ENCODE measurements at regions not wholly inside any gene's neighbourhood (a gene's known extent, or its start where the extent isn't known, plus 50 kb on each side); places are given as distances from the start of the nearest gene placed in this dataset.
"Not testable (repeated sequence)": the region's sequence is repeated elsewhere in the genome, so short reads cannot be mapped to it uniquely, and the experiment has no call there.

DNA sequence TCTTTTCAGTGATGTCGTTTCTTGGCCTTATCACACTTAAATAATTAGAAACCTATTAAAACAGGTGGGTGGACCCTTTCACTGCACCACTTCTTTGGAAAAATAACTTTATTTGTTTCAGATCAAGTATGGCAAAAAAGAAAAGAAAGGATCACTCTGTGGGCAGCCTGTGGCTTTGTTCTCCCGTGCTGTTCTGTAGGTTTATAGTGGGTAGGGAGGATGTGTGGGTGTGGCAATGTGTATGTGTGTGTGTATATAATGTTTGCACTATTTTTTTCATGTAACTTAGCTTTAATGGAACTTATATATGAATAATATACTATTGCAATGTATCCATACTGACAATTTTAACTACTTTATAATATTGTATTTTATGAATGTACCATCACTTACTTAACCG, 85.9 kb downstream of the ACTBL2 start:
- no peak for DNase-seq (ENCODE audit: low read depth, low spot score)

DNA sequence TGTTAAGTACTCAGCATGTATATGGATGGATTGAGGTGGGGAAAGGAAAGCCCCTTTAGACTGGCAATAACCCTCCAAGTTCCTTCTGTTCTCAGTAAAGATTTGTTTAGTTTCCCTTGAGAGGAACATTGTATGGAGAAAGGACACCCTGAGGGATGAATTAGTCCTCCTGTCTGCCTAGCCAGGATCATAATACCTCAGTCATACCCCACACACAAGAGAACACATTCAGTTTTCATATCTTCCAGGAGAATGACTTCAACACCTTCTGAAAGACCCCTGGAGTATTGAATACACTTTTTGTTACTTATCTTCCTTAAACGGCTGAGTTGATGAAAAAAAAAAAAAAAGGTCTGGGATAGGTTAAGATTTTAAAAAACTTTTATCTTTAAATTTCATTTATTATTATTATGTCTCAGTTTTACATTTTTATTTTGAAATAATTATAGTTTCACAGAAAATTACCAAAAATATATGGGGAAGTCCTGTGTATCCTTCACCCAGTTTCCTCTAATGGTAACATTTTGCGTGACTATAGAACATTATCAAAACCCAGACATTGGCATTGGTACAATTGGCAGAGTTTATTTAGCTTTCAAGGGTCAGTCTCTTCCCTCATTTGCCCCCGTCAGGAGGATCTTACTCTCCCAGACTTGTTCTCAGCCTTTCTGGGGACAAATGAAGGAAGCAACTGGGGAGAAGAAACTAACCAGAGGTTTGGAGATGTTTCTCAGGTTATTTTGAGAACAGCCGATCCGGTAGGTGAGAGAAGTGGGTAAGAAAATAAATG, 88.0 kb downstream of the ACTBL2 start:
- DNase-seq (ENCODE audit: low read depth, low spot score): no peak

DNA sequence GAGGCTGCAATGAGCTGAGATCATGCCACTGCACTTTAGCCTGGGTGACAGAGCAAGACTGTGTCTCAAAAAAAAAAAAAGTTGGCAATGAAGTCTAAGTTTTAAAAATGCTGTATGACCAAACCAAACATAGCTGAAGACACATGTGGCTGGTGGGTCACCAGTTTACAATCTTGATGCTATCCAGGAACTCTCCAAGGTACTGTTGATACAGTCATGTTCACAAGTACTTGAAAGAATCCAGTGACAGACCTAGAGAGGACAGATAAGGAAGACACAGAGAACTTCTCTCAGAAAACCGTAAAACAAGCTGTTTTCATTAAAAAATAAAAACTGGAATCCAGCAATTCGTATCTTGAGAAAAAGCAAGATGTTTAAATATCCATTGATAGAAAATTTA, 95.7 kb downstream of the ACTBL2 start:
- DNase-seq (ENCODE audit: low read depth, low spot score): no peak

DNA sequence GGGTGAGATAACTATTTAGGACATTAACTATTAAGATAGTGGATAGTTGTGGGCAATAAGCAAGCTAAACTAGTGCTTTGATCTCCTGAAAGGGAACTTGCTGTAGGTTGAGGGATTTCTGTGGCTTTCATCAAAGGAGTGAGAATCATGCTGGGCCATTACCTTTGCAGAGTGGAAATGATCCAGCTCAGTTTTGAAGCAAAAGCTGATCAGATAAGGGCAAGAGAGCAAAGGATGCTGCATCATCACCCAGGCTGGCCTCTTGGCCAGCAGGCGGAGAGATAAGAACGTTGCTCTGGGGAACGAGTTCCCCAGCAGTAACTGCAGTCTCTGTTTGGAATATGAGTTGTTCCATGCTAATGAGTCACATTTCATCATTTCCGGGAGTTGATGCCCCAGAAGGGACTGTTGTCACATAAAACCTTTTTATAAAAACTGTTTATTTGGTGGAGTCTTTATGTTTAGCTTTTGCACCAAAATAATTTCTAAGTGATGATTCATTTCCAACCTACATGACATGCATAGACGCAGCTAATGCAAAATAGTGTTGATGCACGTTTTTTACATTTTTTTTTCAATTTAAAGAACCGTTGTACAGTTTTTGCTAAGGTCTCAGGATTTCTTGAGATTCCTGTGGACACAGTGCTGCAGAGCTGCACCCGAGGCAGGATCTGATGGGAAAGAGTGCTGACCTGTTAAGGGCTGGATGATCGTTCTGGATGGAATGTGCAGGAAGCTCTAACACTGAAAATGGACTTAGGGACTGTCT, 99.3 kb downstream of the ACTBL2 start:
- peak; percentile 17 for DNase-seq (ENCODE audit: low read depth, low spot score)

DNA sequence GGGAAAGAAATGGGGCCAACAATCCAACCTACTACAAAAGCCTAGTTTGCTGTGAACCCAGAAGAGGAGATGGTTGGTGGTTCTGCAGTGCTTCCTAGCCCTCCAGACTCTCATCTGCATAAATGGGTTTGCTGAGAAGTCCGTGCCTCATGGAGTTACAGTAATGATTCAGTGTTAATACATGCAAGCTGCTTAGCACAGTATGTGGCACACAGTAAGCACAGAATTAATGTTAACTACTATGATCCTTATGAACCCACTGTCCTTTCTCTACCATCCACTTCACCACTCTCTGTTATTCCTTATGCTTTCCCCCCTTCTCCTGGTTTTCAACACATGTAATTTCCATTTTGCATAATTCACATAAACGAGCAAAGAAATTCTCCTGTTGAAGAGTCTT, 100.0 kb downstream of the ACTBL2 start:
- no peak for DNase-seq (ENCODE audit: low read depth, low spot score)

DNA sequence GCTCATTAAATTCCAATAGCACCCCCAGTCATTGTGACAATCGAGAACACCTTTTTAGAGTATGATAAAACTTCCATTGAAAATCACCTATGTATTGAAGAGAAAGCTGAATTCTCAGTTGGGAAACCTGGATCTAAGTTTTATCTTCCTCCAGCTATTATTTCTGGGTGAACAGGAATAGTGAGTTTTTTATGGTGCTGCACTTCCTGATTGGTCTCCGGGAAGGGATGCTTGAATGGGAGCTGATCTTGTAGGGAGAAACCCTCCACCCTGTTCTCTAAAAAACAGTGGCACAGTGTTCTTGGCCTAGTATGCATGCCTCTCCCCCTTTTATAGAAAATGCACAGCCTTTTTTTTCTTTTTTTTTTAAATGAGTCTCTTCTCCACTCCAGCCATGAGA, 112.2 kb downstream of the ACTBL2 start:
- DNase-seq (ENCODE audit: low read depth, low spot score): no peak

DNA sequence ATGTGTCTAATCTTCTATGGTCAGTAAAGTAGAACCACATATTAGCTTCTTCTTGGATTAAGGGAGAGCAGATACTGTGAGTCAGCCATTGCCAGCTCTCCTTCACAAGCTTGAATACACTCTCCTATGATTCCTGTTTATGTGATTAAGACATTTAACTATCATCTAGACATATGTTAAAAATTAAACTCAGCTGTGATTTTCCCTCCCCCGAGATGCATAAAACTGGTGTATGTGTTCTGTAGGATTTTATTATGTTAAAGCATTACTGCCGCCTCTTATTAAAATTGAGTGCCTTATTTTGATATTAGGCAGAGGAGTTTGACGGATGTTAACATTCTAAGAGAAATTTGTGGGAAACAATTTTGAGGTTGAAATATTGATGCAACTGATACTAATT, 114.6 kb downstream of the ACTBL2 start:
- no peak for DNase-seq (ENCODE audit: low read depth, low spot score)

DNA sequence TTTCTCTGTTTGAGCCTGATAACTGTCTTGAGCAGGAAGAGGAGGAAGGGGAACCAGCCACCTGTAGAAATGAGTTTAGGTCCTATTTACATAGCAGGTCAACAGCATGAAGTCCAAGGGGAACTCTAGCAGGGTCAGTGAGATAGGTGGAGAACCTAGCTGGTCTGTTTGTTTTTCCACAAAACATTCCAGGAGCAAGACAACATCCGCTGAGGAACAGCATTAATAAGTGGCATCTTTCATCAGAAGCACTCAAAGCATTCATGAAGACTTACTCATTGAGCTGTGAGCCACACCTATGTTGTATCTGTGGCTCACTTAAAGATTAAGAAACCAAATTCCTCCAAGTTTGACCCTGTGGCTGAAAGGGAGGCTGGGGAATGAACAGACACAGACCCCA, 115.9 kb downstream of the ACTBL2 start:
- DNase-seq (ENCODE audit: low read depth, low spot score): no peak

DNA sequence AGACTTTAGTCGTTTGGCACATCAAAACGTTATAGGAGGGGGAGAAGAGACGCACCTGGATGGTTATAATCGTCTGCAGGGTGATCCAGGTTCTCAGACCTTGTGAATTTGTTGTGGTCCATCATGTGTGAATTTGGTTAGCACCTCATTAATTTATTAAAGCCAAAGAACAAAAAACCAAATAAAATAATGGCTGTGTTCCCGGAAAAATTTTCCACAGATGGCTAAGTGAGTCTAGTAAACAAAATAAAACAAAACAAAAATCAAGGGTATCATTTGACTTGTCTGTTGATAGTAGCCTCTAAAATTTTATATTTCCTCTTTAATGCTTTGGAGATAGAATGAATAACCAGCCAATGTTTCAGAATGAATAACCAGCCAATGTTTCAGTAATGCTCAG, 119.7 kb downstream of the ACTBL2 start:
- no peak for DNase-seq (ENCODE audit: low read depth, low spot score)

DNA sequence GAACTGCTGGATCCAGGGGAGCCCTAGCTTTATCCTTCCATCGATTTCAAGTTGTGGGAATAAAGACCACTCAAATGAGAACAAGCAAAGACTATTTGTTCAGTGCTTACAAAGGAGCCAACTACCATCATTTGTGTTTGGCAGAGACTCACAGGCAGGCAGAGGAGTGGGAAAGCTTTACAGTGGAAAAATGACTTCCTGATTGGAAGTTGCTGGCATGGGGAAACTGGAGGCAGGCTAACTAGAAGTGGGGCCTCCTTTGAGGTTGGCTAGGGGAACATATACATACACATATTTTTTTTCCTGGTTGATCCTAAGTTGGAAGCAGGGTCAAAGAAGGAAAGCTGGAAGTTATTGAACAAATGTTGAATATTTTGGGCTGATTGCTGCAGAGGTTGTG, 121.7 kb downstream of the ACTBL2 start:
- DNase-seq (ENCODE audit: low read depth, low spot score): no peak

DNA sequence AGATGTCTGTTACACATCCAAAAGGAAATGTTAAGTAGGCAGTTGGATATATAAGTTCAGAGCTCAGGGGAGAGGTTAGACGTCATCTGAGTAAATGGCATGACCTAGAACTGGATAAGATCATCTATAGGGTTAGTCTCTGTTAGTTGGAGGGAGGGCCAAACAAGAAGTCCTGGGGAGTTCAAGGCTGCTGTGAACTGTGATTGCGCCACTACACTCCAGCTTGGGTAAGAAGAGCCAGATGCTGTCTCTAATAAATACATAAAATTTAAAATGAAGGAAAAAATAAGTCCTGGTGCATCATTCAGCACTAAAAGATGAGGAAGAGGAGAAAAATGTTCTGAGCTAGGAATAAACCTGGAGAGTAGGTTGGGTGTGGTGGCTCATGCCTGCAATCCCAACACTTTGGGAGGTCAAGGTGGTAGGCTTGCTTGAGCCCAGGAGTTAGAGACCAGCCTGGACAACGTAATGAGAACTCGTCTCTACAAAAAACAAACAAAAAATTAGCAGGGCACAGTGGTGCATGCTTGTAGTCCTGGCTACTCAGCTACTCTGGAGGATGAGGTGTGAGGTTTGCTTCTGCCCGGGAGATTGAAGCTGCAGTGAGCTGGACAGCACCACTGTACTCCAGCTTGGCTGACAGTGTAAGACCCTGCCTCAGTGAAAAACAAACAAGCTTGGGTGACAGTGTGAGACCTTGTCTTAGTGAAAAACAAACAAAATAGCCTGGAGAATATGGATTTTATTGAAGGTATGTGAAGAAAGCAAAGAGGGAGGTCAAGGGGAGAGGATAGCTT, 123.6 kb downstream of the ACTBL2 start:
- DNase-seq (ENCODE audit: low read depth, low spot score): no peak

DNA sequence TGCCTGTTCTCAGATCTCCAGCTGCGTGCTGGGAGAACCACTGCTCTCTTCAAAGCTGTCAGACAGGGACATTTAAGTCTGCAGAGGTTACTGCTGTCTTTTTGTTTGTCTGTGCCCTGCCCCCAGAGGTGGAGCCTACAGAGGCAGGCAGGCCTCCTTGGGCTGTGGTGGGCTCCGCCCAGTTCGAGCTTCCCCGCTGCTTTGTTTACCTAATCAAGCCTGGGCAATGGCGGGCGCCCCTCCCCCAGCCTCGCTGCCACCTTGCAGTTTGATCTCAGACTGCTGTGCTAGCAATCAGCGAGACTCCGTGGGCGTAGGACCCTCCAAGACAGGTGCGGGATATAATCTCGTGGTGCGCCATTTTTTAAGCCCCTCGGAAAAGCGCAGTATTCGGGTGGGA, 125.8 kb downstream of the ACTBL2 start:
- not testable (repeated sequence) for DNase-seq (ENCODE audit: low read depth, low spot score)

DNA sequence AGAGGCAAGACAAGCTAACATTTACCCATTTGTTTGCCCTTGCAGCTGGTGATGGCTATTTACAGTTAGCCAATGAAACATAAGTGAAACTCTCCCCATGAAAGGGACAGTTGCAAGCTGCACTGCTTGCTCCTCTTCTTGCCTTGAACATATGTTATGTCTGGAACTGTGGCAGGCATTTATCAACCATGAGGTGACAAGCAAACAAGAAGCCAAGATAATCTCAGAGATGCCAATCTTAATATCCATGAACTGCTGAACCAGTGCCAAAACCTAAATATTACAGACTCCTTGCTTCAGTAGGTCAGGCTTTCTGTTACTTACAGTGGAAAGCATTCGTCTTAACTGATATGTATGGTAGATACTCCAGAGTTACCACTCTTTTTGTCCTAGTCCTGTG, 133.4 kb downstream of the ACTBL2 start:
- DNase-seq (ENCODE audit: low read depth, low spot score): no peak

DNA sequence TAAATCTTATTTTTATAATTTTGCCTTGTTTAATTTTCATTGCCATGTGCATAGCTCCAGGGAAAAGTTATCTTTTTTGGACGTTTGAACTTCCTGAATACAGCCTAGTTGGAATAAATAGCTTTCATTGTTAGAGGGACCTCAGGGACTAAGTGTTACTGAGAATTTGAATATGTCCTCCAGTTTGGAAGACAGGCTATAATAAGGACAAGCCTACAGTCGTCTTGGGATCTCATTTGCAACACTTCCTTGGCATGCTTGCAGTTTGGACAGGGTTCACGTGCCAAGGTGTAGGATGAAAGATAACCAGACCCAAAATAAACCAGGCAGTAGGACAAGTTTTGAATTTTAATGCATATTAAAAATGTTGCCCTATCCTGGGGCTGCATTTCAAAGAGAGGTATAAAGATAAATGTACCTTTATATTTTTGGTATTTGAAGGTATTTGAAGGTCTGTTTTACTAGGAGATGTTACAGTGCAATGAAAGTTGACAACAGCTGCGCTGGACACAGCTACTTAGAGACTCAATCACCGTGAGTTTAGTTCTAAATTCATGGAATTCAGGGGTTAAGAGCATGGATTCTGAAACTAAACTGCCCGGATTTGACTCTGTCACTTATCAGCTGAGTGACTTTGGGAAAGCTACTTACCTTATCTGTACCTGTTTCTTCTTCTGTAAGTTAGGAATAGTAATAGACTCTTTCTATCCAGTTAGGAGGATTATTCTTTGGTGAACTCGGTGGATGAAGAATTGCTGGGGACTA, 134.1 kb downstream of the ACTBL2 start:
- no peak for DNase-seq (ENCODE audit: low read depth, low spot score)

DNA sequence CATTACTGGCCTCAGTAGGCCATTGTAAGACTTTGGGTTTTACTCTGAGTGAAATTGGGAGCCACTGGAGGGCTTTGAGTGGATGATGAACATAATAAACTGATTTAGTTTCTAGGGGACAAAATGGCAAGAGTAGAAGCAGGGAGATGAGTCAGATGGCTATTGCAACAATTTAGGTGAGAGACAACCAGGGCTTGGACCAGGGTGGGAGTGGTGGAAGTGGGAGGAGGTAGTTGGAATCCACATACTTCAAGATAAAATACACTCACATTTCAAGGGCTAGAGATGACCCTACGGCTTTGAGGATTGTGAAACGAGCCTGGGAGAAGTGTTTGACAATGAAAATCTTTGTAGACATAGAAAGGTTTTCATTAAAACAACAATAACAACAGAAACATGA, 136.3 kb downstream of the ACTBL2 start:
- no peak for DNase-seq (ENCODE audit: low read depth, low spot score)

DNA sequence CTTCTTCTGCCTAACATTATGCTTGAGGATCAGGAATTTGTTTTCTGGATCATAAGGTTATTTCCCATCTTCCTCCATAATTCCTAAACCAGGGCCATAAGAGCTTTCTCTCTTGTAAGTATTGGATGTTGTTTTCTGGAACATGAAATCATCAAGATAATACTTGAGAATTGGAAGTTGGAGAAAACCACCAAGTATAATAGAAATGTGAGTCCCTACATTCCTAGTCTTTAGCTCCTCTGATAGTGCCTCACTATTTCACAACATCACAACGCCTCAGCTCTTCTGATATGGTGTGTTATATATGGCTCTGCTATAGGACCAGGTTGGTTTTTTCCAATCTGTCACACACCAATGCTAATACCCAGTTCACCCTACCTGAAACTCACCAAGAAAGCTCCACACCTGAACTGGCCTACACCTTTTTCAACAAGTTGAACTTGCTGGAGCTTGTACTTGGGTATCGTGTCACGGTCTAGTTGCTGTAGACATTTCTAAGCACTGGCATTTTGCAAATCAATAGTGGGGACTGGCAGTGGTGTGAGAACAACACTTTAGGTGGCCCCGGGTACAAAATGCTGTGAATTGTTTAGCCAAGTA, 141.1 kb downstream of the ACTBL2 start:
- no peak for DNase-seq (ENCODE audit: low read depth, low spot score)

DNA sequence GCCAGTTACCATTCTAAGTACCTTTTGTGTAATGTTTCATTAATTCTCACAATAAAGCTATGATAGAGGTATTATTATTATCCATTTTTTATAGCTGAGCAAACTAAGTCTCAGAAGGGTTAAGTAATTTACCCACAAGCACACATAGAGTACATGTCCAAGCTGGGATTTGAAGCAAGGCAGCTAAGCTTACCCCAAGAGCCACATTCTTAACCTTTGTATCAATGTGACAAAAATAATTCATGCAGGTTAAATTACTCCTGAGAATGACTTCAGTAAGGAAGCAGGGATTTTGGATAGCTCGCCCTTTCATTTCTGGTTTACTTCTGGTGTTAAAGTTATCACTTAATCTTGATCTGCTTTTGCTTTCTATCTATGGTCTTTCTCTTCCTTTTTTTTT, 141.9 kb downstream of the ACTBL2 start:
- DNase-seq (ENCODE audit: low read depth, low spot score): no peak

DNA sequence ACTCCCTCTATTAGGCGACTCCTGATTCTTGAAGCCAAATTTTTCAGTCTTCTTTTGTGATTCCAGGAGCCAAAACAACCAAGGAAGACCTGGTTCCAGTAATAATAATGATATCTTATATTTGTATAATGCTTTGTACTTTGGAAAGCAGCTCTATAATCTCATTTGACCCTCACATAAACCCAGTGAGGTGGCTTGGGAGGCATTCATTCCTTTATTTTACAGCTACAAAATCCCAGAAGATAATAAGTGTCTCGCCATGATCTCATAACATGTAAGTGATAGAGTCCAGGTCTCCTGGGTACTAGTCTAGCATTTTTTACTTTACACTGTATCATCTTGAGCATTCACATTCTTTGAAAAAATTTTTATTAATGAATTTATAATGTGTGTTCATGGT, 143.1 kb downstream of the ACTBL2 start:
- DNase-seq (ENCODE audit: low read depth, low spot score): no peak

DNA sequence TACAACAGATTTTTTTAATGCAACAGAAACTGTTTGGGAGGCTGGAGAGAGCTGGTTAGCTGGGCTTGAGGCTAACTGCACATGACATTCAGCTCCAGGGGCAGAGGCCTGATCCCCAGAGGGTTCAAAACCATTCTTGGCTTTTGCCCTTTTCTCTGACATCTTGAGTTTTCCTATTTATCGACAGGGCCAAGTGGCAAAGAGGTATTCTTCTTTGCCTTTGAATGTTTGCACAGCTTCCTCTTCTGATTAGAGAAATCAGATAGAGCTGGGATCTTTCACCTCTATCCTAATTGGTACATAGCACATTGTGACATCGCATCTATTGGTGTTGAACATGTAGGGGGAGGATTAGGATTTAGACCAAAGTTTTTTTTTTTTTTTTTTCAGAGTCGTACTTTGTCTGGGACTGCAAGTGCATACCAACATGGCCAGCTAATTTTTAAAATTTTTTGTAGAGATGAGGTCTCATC, 143.7 kb downstream of the ACTBL2 start:
- no peak for DNase-seq (ENCODE audit: low read depth, low spot score)

DNA sequence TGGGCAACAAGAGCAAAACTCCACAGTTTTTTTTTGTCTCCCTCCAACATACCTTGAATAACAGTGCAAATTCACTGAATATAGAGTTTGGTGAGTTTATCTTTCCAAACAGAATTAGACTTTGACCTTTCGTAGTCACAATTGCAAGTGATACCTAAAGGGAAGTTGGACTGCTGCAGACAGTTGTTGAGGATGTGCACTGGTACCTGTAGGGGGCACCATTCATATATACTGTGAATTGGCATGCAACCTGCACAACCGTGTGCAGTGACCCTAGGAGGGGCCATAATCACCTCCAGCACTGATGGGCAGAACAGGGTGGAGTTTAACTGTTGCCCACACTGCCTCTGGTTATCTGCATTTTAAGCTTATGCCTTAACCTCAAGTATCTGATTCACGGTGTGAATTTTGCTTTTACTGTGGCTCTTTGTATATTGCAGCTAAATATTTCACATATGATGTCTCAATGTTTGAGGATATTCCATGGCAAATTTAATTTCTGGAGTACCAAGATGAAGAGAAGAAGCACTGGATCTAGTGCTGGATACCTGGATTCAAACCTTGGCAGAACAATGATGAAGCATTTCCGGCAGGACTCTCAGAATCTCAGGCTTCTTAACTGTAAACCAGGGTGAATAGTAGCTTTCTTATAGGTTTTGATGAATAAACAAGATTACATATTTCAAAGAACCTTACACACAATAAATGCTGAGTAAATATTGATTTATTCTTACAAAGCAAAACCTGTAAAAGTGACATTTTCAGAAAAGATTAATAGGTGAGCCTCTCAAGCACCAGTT, 144.3 kb downstream of the ACTBL2 start:
- no peak for DNase-seq (ENCODE audit: low read depth, low spot score)

Measured in smooth muscle cell of the brain vasculature (primary cell).